KBM-7 (cell line): ENCODE measurements at regions not wholly inside any gene's neighbourhood (a gene's known extent, or its start where the extent isn't known, plus 50 kb on each side); places are given as distances from the start of the nearest gene placed in this dataset.

Experiments used
- DNase-seq: peaks from one replicate; pipeline ENCODE4 v3.0.0-alpha.2; 2015
- in situ Hi-C: fragments of 300-500 bp; cut with MboI; formaldehyde crosslinking; loops from 2 replicates; pipeline ENCODE4 v1.14.3; 2020; ENCODE audit warnings: low sequenced_read_pairs, low pct_unique_long_range_greater_than_20kb, mixed read lengths

DNA sequence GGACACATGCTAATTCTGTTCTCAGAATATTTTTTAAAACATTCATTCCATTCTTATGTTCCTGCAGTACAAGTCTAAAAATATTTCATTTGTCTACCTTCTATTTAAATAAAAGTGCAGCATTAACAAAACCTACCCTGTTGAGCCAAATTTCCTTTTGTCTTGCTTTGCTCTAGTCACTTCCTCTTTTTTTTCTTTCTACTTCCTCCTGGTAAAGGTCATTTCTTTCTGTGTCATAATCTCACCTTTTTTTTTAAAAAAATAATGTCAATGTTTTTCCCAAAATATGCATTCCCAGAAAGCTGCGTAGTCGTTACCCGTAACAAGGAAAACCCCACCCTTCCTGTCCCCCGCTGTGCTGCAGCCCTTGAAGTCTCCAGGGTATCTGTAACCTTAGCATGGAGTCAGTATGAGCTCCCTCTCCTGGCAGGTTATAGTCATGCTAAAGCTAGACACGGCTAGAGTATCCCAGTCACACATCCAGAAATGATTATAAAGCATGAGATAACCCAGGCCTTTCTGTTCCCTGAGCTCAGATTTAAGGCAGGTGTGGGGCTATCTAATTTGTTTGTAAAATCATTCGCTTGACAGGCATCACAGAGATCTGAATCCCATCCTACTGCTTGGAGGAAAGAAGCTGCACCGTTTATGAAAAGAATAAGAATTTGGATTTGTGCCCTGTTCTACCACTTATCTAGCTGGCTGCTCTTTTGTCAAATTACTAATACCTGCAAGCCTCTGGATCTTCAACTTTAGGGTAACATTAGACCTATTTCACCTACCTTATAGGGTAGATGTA lies 51.1 kb upstream of the EED start:
- peak; percentile 91 for DNase-seq
- in situ Hi-C loops: no loop called here

DNA sequence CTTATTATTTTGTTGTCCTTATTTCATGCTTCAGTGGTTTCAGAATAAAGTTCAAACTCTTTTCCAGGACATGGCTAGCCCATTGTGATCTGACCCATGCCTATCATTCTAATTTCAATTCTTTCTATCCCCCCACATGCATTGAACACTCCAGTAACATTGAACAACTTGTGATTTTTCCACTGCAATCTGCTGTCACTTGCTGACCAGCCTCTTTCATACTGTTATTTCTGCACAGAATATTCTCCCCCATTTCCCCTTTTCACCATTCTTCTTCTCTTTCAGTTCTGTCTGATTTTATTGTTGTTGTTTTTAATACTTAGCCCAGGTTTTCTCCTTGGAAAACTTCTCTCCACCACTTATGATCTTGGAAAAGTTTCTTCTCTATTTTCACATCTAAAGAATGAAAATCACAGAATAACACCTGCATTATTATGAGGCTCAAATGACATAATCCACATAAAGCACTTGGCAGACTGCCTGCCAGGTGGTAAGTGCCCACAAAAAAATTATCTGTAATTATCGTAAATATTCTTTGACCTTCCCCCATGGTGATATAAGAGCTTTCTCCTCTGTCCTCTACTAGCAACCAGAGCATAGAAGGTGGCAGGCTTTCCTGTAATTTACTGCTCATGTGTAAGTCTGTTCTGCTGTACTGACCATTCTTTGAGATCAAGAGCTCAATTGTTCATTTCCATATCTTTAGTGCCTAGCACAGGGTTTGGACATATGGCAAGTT lies 51.9 kb upstream of the EED start:
- in situ Hi-C loops: no loop called here
- DNase-seq: no peak

DNA sequence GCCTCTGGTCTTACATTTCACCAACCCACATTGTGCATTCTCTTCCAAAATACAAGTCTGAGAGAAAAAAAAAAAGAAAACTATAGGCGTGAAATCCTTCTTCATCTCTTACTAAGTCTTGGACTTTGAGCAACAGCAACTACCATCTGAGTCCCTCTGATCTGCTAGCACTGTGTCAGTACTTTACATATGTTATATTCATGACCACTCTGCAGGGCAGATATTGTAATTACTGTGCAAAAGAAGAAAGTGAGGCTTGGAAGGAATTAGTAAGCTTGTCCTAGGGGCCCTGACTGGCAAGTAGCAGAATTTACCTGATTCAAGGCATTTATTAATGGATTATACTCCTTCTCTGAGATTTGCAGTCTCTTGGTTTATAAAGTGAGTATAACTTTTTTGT lies 52.7 kb upstream of the EED start:
- DNase-seq: no peak
- in situ Hi-C loops: no loop called here

DNA sequence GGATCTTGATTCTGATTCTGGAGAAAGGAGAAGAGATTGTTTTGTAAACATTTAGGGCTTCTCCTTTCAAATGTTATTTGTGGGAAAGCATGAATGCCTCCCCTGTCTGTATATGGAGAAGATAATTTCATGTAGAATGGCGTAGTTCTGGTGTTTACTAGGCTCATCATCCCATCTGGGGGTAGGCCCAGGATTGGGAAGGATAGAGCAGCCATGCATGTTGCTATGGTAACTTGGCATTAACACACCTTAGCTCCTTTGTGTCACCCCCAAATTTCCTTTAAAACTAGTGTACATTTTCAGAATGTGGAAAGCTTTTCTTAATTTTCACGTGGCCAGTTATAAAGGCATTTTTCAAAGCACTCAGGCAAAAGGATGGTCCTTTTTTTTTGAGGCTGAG lies 57.5 kb upstream of the EED start:
- in situ Hi-C loops: no loop called here
- DNase-seq: no peak

DNA sequence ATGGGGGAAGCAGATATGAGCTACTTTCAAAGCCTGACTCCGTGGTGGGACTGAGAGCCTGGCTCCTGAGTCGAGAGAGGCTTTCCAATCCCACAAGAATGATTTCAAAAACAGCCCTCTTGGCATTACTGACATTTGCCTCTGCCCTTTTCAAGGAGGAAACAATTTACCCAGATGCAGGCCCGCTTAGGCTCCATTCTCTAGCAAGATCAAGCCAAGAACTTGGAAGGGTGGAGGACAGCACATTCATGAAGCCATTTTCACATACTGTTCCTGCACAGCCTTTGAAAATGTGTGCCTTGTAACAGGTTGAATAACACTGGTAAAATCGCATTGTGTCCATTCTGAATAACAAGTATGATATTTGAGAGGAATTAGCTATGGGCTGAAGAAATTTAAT lies 58.2 kb upstream of the EED start:
- in situ Hi-C loops: no loop called here
- DNase-seq: no peak

DNA sequence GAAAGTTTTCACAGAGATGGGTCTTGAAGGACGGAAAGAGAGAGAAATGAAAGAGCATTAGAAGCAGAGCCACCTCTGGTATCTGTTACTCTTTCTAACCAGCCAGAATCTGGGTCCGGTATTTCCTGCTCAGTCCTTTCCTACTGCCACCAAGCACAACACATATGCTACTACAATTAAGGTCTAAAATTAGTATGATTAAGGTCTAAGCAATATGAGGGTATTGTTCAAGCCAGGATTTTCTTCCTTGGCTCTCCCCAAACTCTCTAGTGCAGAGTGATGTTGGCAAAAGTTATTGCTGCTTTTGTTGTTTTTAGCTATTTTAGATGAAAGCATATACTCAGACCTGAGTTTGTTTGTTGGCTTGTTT lies 59.2 kb upstream of the EED start:
- in situ Hi-C loops: no loop called here

DNA sequence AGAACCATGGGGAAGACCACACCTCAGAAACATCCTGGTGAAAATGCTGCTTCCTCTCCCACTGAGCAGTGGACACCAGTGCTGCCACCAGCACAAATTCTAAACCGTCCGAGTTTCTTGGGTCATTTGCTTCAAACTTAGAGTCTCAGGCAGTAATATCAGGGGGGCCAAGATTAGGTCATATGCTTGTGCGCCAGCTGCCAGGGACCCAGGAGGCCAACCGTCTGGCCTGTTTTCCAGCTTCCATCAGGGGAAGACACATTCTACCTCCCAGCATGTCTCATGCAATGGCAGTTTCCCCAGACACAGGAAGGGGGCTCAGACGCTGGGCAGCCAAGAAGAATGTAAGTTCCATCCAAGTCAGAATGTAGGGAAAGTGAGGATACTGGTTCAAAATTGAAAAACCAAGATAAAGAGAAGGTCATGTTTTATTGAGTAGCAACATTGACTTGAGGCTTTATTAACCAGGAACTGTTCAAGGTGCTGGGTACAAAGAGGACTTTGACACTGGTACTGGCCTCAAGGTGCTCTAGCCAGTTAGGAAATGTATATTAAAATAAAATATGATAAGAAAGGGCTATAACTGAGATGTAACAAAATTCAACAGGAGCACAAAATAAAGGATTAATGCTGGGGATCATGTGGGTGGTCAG lies 59.7 kb upstream of the EED start:
- DNase-seq: no peak

More for the DNA sequence above, 59.2 kb upstream of the EED start:
- no peak for DNase-seq

DNA sequence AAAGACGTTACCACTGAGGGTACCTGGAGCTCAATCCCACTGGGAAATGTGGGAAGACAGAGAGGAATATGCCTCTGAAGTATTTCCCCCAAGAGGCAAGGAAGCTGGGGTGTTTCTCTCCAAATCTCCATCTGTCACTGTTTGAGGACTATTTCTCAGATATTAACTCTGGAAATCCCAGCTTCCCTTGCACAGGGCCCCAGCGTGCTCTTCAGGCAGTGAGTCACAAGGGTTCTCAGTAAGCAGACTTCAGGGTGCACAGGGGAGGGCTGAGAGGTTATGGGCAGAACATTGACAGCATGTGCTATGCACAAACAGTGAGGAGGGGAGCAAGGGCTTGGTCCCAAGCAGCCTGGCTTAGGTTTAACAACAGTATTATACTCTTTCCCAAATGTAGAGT lies 60.9 kb upstream of the EED start:
- in situ Hi-C loops: no loop called here
- DNase-seq: no peak

More for the DNA sequence above, 59.7 kb upstream of the EED start:
- in situ Hi-C loops: no loop called here

DNA sequence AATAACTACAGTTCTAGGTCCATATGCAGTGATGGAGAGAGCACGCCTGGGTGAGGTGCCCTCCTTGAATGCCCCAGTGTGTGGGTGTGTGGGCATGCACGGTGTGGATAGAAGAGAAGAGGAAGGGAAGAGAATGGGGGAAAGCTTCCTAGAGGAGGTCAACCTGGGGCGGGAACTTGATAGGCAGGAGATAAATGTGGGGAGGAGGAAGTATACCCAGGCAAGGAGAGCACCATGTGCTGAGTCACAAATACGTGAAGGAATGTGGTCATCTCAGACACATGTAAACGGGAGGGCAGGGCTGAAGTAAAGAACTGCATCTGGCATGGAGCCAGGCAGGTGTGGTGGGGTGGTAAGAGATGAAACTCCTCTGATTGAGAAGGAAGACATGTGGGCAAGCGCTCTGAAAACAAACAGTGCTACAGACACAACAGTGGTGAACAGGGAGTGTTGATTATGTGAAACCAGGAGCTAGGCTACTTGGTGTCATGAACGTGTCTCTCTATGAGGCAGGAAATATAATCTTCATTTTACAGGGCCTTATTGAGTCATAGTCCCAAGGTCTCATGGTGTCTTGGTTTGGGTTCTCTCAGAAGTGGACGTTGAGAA lies 61.5 kb upstream of the EED start:
- DNase-seq: peak; percentile 75
- in situ Hi-C loops: no loop called here

DNA sequence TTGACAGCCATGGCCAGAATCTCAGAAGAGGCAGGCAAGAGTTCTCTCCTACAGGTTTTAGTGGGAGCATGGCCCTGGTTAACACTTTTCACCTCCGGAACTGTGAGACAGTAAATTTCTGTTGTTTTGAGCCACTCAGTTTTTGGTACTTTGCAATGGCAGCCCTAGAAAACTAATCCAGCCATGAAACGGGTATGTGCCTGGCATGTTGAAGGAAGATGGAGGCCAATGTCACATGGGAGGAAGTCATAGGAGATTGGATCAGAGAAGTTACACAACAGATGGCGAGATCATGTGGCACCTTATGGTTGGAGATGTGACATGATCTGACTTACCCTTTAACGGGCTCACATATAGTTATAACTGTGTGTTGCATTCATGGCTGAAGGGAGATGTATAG lies 63.2 kb upstream of the EED start:
- in situ Hi-C loops: no loop called here
- DNase-seq: no peak

DNA sequence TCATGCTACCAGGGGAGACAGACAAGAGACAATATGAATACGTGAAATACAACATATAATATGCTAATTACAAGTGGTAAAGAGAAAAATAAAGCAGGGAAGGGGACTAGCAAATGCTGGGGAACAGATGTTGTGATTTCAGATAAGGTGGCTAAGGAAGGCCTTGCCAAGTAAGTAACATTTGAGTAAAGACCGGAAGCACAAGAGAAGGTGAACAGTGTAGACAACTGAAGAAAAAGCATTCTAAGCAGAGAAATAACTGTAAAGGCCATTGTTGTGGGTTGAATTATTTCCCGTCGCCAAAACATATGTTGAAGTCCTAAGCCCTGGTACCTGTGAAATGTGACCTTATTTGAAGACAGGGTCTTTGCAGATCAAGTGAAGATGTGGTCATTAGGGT lies 63.7 kb upstream of the EED start:
- in situ Hi-C loops: no loop called here
- DNase-seq: peak; percentile 20

DNA sequence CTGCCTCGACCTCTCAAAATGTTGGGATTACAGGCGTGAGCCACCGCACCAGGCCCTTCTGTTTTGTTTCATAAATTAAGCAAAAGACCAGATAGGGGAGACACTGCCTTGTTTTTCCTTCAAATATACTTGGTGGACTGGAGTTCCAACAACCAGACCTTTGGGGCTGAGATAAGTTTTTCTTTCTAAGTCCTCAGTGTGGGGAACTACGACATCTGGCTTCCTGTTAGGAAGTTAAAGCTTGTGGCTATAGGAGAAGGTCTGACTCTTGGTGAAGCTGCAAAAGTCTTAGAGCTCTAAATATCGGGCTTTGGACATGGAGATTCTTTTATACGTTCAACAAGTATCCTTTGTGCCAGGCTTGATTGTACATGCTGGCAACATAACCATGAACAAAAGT lies 64.1 kb upstream of the EED start:
- in situ Hi-C loops: no loop called here
- peak; percentile 64 for DNase-seq

DNA sequence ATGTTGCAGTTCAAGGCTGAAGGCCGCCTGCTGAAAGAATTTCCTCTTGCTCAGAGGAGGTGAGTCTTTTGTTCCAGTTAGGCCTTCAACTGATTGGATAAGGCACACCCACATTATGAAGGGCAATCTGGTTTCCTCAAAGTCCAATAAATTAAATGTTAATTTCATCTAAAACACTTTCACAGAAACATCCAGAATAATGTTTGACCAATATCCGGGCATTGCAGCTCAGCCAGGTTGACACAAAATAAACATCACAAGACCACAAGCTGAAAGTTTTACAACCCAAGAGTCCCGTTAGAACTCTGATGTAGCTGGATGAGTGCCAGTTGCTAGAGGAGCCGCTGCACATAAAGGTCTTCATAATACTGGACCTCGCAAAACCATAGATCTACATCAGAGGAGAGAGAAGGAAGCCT lies 64.9 kb upstream of the EED start:
- in situ Hi-C loops: no loop called here
- peak; percentile 25 for DNase-seq

DNA sequence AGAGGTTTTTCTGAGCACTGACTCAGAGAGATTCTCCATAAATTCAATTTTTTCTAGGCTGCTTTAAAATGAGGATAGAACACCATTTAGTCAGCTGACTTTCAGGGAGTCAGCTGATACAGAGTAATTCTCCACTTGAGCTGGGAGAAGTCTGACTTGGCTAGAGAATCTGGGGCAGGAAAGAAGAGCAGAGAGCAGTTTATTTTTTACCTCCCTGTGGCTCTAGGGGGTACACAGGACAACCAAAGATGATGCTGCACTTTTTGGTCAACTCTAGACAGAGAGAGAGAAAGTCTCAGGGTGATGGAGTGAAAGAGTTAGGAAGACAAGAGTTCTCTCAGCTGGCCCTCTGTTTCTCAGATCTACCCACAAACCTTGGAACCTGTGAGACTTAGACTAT lies 67.3 kb upstream of the EED start:
- DNase-seq: no peak
- in situ Hi-C loops: no loop called here

DNA sequence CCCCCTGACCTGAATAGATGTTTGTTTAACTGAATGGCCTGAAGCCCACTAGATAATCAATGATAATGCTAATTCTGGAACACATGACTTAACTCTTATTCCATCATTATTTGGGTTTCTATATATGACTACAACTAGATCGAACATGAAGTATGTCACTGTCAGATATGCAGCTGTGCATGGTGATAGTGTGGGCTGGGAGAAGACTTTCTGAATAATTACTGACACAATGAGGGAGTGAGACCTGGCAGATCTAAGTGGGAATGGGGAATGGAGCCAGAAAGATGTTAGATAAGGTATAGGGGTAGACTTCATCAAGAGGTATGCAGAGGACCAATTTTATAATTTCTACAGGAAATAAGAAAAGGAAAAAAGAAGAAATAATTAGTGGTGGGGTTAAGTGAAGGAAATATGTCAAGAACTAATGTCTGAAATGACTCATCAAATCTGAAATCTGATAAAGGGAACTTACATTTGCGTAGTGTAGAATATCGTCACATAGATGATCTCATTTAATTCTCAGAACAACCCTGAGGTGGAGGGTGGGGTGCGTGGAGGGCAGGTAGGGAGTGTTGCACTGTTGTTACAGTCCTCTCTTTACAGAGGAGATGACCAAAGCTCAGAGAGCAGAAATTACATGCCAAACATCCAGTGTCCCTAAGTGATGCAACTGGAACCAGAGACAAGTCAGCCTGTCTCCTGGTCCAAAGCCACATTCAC lies 68.2 kb upstream of the EED start:
- in situ Hi-C loops: no loop called here
- DNase-seq: no peak

DNA sequence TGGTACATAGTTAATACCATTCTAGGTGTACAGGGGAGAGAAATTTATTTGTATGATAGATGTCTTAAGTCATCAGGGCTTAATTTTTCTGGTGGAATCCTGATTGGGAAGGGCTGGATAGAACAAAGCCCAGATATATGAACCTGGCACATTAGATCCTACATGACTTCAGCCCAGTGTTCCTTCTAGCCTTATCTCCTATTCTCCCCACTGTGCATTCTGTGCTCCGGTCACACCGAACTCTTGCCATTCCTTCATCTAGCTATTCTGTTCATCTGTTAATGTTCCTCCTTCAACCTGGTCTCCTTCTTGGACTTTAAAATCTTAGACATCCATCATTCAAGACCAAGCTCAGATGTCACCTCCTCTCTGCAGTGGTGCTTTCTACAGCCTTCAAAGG lies 68.9 kb upstream of the EED start:
- in situ Hi-C loops: no loop called here
- DNase-seq: no peak

DNA sequence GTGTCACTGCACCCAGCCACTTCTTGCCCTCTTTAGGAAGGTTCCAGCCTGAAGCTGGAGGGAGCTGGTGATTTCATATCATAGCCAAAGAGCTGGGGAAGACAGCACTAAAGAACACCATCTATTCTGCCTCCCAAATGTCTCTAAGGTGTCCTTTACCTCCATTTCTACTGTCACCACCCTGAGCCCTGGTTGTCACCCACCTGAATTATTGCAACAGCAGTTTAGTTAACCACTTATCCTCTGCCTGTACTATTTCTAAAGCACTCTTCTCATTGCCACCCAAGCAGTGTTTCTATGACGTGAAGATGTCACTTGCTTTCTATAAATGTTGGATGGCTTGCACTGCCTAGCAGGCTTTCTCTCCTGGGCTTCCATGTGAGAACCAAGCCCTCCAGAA lies 69.4 kb upstream of the EED start:
- DNase-seq: no peak
- in situ Hi-C loops: no loop called here

DNA sequence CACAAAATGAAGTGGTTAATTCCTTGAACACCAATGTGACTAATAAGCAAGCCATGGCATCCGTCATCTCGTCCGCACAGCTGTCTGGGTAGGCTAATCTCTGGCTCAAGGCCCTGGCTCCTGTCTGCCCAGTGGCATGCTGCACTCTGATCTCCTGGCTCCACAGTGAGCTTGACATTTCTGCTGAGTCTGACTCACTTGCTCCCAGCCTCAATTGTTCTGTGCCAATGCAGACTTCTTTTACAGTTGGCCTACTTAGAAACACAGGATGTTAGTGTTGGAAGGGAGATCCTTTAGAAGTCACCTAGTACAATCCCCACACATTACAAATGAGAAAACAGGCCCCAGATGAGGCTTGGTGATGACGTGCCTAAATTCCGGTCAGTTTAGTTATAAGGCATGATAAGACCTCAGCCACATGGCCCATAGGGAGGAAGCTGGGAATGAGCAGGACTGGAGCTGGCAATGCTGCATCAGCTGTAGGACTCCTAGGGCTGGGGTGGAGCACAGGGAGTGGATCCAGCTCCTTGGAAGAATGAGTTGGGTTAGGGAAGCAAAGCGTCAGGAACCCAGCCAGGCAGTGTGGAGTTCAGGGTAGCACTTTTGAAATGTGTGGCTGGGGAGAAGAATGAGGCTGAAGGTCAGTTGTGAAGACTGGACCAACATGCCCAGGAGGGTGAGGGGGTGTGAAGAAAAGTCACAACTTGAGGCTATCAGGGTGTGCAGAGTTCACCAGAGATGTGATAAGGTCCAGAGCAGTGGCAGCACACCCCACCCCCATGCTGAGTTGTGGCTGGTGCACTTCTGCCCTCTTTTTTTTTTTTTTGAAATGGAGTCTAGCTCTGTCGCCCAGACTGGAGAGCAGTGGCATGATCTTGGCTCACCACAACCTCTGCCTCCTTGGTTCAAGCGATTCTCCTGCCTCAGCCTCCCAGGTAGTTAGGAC lies 70.2 kb upstream of the EED start:
- in situ Hi-C loops: no loop called here

More for the DNA sequence above, 70.2 kb upstream of the EED start:
- no peak for DNase-seq
